Ishikawa (cell line): ENCODE measurements at regions not wholly inside any gene's neighbourhood (a gene's known extent, or its start where the extent isn't known, plus 50 kb on each side); places are given as distances from the start of the nearest gene placed in this dataset.

Experiments used
- CEBPB ChIP-seq: IDR thresholded peaks from 2 replicates; pipeline ENCODE4 v1.6.1; 2012
- CREB1 ChIP-seq: IDR thresholded peaks from 2 replicates; pipeline ENCODE4 v1.6.1; 2012; ENCODE audit warnings: low read depth
- EGR1 ChIP-seq: IDR thresholded peaks from 2 replicates; pipeline ENCODE4 v1.6.1; 2012
- EP300 ChIP-seq: IDR thresholded peaks from 2 replicates; pipeline ENCODE4 v1.6.1; 2012; ENCODE audit warnings: borderline replicate concordance
- FOXM1 ChIP-seq: IDR thresholded peaks from 2 replicates; pipeline ENCODE4 v1.6.1; 2012; ENCODE audit warnings: low read depth, borderline replicate concordance
- MAX ChIP-seq: IDR thresholded peaks from 2 replicates; pipeline ENCODE4 v1.6.1; 2012
- NFIC ChIP-seq: IDR thresholded peaks from 2 replicates; pipeline ENCODE4 v1.6.1; 2012
- RAD21 ChIP-seq: IDR thresholded peaks from 2 replicates; pipeline ENCODE4 v1.6.1; 2012; ENCODE audit warnings: low read depth
- REST ChIP-seq: IDR thresholded peaks from 2 replicates; pipeline ENCODE4 v1.6.1; 2012; ENCODE audit warnings: low read depth, mild to moderate bottlenecking
- TAF1 ChIP-seq: IDR thresholded peaks from 2 replicates; pipeline ENCODE4 v1.6.1; 2012; ENCODE audit warnings: low read depth, mild to moderate bottlenecking
- TCF12 ChIP-seq: IDR thresholded peaks from 2 replicates; pipeline ENCODE4 v1.6.1; 2012; ENCODE audit warnings: low read depth
- TEAD4 ChIP-seq: IDR thresholded peaks from 2 replicates; pipeline ENCODE4 v1.6.1; 2012
- USF1 ChIP-seq: IDR thresholded peaks from 2 replicates; pipeline ENCODE4 v1.6.1; 2012
- YY1 ChIP-seq: IDR thresholded peaks from 2 replicates; pipeline ENCODE4 v1.6.1; 2012; ENCODE audit warnings: low read depth
- ZBTB7A ChIP-seq: IDR thresholded peaks from 2 replicates; pipeline ENCODE4 v1.6.1; 2012; ENCODE audit warnings: low read depth

GRCh38 chr20:19950042-19950441 lies 67.1 kb upstream of the NAA20 start:
- TF ChIP-seq ZBTB7A, result no peak
- no peak for TF ChIP-seq YY1
- TF ChIP-seq REST, result no peak
- TF ChIP-seq NFIC, result no peak
- no peak for TF ChIP-seq RAD21
- no peak for TF ChIP-seq TEAD4
- TF ChIP-seq FOXM1, result no peak
- no peak for TF ChIP-seq EGR1
- TF ChIP-seq CEBPB, result no peak
- TF ChIP-seq EP300, result no peak
- TF ChIP-seq MAX, result no peak
- no peak for TF ChIP-seq USF1
- TF ChIP-seq TAF1, result no peak
- no peak for TF ChIP-seq TCF12
- no peak for TF ChIP-seq CREB1

GRCh38 chr20:19952392-19952791 lies 64.8 kb upstream of the NAA20 start:
- TF ChIP-seq TAF1 (no peak), ZBTB7A (no peak)

- TF ChIP-seq YY1, result no peak
- no peak for TF ChIP-seq TCF12
- TF ChIP-seq EGR1, result no peak
- no peak for TF ChIP-seq ZBTB7A
- TF ChIP-seq TEAD4, result no peak
- no peak for TF ChIP-seq REST
- no peak for TF ChIP-seq CEBPB
- TF ChIP-seq TAF1, result no peak
- TF ChIP-seq MAX, result no peak
- TF ChIP-seq RAD21, result no peak
- no peak for TF ChIP-seq FOXM1
Observed at GRCh38 chr20:19953606-19954005, 63.6 kb upstream of the NAA20 start.

- TF ChIP-seq CEBPB (no peak), EGR1 (no peak), FOXM1 (no peak), TEAD4 (no peak), TCF12 (no peak), NFIC (no peak), RAD21 (no peak), TAF1 (no peak), REST (no peak), EP300 (no peak), ZBTB7A (no peak), CREB1 (no peak), USF1 (no peak)
Observed at GRCh38 chr20:19956976-19957375, 60.2 kb upstream of the NAA20 start.

GRCh38 chr20:19958219-19958618 lies 58.9 kb upstream of the NAA20 start:
- no peak for TF ChIP-seq TEAD4
